WTC11 (cell line): ENCODE measurements at regions not wholly inside any gene's neighbourhood (a gene's known extent, or its start where the extent isn't known, plus 50 kb on each side); places are given as distances from the start of the nearest gene placed in this dataset.
"Not testable (repeated sequence)": the region's sequence is repeated elsewhere in the genome, so short reads cannot be mapped to it uniquely, and the experiment has no call there.

Experiments used
- ATAC-seq: fragments of 200-7000 bp; cut with Tn5 transposase; 2 replicates; pipeline ENCODE4 v1.10.0; 2021; ENCODE audit warnings: mild to moderate bottlenecking, moderate library complexity
- CTCF ChIA-PET: fragments of 300-600 bp; sonication (Branson Sonifier 250); formaldehyde crosslinking; loops from one replicate; lab custom pipeline; 2021; ENCODE audit warnings: antibody characterized with exemption; lab: Charles Lee
- POLR2A ChIA-PET: fragments of 350-600 bp; sonication (Branson Sonifier 250); formaldehyde crosslinking; loops from one replicate; lab custom pipeline; 2021; ENCODE audit warnings: antibody characterized with exemption; lab: Charles Lee
- DNase-seq: peaks from one replicate; pipeline ENCODE4 v3.0.0; 2021; ENCODE audit warnings: low spot score
- H3K27ac Mint-ChIP-seq: 2 replicates; pipeline ENCODE4 v1.8.0; 2021; ENCODE audit warnings: mixed read lengths
- H3K27me3 Mint-ChIP-seq: 2 replicates; pipeline ENCODE4 v1.8.0; 2021; ENCODE audit warnings: low read depth, mild to moderate bottlenecking, moderate library complexity, mixed read lengths
- H3K36me3 Mint-ChIP-seq: 2 replicates; pipeline ENCODE4 v1.8.0; 2021; ENCODE audit warnings: mixed read lengths
- H3K4me1 Mint-ChIP-seq: 2 replicates; pipeline ENCODE4 v1.8.0; 2022; ENCODE audit warnings: mixed read lengths
- H3K4me3 Mint-ChIP-seq: 2 replicates; pipeline ENCODE4 v1.8.0; 2021; ENCODE audit warnings: mild to moderate bottlenecking, moderate library complexity, mixed read lengths
- H3K9me3 Mint-ChIP-seq: 2 replicates; pipeline ENCODE4 v1.8.0; 2021; ENCODE audit warnings: mixed read lengths
- ARID4B ChIP-seq: sonication (generic); formaldehyde crosslinking; IDR thresholded peaks from 2 replicates; pipeline ENCODE4 v1.8.0; 2023; ENCODE audit warnings: missing genetic modification reagents, mild to moderate bottlenecking, borderline replicate concordance
- E2F5 ChIP-seq: sonication (generic); formaldehyde crosslinking; IDR thresholded peaks from 2 replicates; pipeline ENCODE4 v1.8.1; 2022; ENCODE audit warnings: mild to moderate bottlenecking, moderate library complexity, missing genetic modification reagents
- FOXK1 ChIP-seq: sonication (generic); formaldehyde crosslinking; IDR thresholded peaks from 2 replicates; pipeline ENCODE4 v1.8.0; 2022; ENCODE audit warnings: mild to moderate bottlenecking, moderate library complexity, missing genetic modification reagents
- HMGXB4 ChIP-seq: sonication (generic); formaldehyde crosslinking; IDR thresholded peaks from 2 replicates; pipeline ENCODE4 v1.8.1; 2023; ENCODE audit warnings: mild to moderate bottlenecking, moderate library complexity, missing genetic modification reagents
- MAX ChIP-seq: sonication (generic); formaldehyde crosslinking; IDR thresholded peaks from 2 replicates; pipeline ENCODE4 v1.8.0; 2022; ENCODE audit warnings: mild to moderate bottlenecking, missing genetic modification reagents
- MYBL2 ChIP-seq: sonication (generic); formaldehyde crosslinking; IDR thresholded peaks from 2 replicates; pipeline ENCODE4 v1.8.1; 2023; ENCODE audit warnings: mild to moderate bottlenecking, moderate library complexity, missing genetic modification reagents
- NFE2L1 ChIP-seq: sonication (generic); formaldehyde crosslinking; IDR thresholded peaks from 2 replicates; pipeline ENCODE4 v1.8.1; 2023; ENCODE audit warnings: missing genetic modification reagents
- USF1 ChIP-seq: sonication (generic); formaldehyde crosslinking; IDR thresholded peaks from 2 replicates; pipeline ENCODE4 v1.8.0; 2022; ENCODE audit warnings: mild to moderate bottlenecking, missing genetic modification reagents
- USF2 ChIP-seq: sonication (generic); formaldehyde crosslinking; IDR thresholded peaks from 2 replicates; pipeline ENCODE4 v1.8.1; 2023; ENCODE audit warnings: mild to moderate bottlenecking, missing genetic modification reagents, moderate library complexity
- ZNF281 ChIP-seq: sonication (generic); formaldehyde crosslinking; IDR thresholded peaks from 2 replicates; pipeline ENCODE4 v1.8.0; 2023; ENCODE audit warnings: mild to moderate bottlenecking, missing genetic modification reagents

- not testable (repeated sequence) for H3K9me3 Mint-ChIP-seq, H3K27me3 Mint-ChIP-seq
- CTCF ChIA-PET = interaction anchor here (1.0 kb wide), 1 partner anchor 180 kb away, joined by 3 read pairs; no protein-coding TSS in a partner anchor
- TF ChIP-seq USF2 (peak; percentile 94), MYBL2 (CRISPR knock-in tag) (peak; percentile 70; the same call in 1 of the 2 replicates), ARID4B (CRISPR knock-in tag) (0 out of 2 replicates have a peak, but pooled peaks have one; percentile 27), FOXK1 (CRISPR knock-in tag) (peak; percentile 20; the same call in 1 of the 2 replicates), ZNF281 (0 out of 2 replicates have a peak, but pooled peaks have one; percentile 42), HMGXB4 (CRISPR knock-in tag) (peak; percentile 46; the same call in 1 of the 2 replicates), E2F5 (CRISPR knock-in tag) (0 out of 2 replicates have a peak, but pooled peaks have one; percentile 29), USF1 (CRISPR knock-in tag) (peak; percentile 93), MAX (CRISPR knock-in tag) (peak; percentile 54; the same call in 1 of the 2 replicates), NFE2L1 (CRISPR knock-in tag) (peak; percentile 46; the same call in 1 of the 2 replicates)
- DNase-seq = peak; percentile 82
- POLR2A ChIA-PET = interaction anchor here (1.0 kb wide), 1 partner anchor 424 kb away, joined by 3 read pairs; the partner anchor contains the start of gene HEXIM2
- Mint-ChIP-seq H3K36me3 (peaks cover 12% of the 10 kb centered on the region), H3K4me3 (peak overlapping the region; percentile 92), H3K27ac (peak overlapping the region; percentile 79), H3K4me1 (peaks cover 28% of the 10 kb centered on the region)
- peak; percentile 62 for ATAC-seq
Measured at GRCh38 chr17:45585037-45585733, 94.7 kb upstream of the PLEKHM1 start.
